Thymus (tissue), 11 donors: ENCODE measurements at regions not wholly inside any gene's neighbourhood (a gene's known extent, or its start where the extent isn't known, plus 50 kb on each side); places are given as distances from the start of the nearest gene placed in this dataset.

ENCODE experiments used
- DNase-seq, 9 donors: peaks; one replicate each; pipeline ENCODE4 v3.0.0-alpha.2; 2013; ENCODE audit warnings: low spot score in 9 of 9, low read depth in 6 of 9, missing footprints in 1 of 9
- H3K27ac ChIP-seq, 2 donors: one replicate each; pipeline ENCODE4 v1.5.1; 2013; ENCODE audit warnings: control low read depth in 1 of 2, low read depth in 1 of 2, low read length in 1 of 2, mild to moderate bottlenecking in 1 of 2, moderate library complexity in 1 of 2
- H3K27me3 ChIP-seq, 2 donors: one replicate each; pipeline ENCODE4 v1.5.1; 2013; ENCODE audit warnings: low read length in 1 of 2; ENCODE audit not compliant: control insufficient read depth in 2 of 2, insufficient read depth in 1 of 2
- H3K36me3 ChIP-seq, 2 donors: one replicate each; pipeline ENCODE4 v1.5.1; 2013; ENCODE audit warnings: low read length in 1 of 2, mild to moderate bottlenecking in 1 of 2, moderate library complexity in 1 of 2; ENCODE audit not compliant: control insufficient read depth in 2 of 2, insufficient read depth in 2 of 2
- H3K4me1 ChIP-seq, 2 donors: one replicate each; pipeline ENCODE4 v1.5.1; 2013; ENCODE audit warnings: low read length in 2 of 2; ENCODE audit not compliant: control insufficient read depth in 2 of 2, insufficient read depth in 2 of 2
- H3K4me3 ChIP-seq, 2 donors: one replicate each; pipeline ENCODE4 v1.5.1; 2013; ENCODE audit warnings: low read length in 2 of 2, control low read depth in 1 of 2, mild to moderate bottlenecking in 1 of 2
- H3K9me3 ChIP-seq, 2 donors: one replicate each; pipeline ENCODE4 v1.5.1; 2013; ENCODE audit warnings: low read length in 1 of 2, mild to moderate bottlenecking in 1 of 2; ENCODE audit not compliant: control insufficient read depth in 2 of 2, insufficient read depth in 1 of 2
- WGBS: extraction: QIAGEN DNeasy Blood & Tissue Kit; methylation state at CpG from one replicate; pipeline ENCODE4 v1.1.7; 2013; 5-methylcytosine and 5-hydroxymethylcytosine counted together
- donor health status: healthy.

DNA sequence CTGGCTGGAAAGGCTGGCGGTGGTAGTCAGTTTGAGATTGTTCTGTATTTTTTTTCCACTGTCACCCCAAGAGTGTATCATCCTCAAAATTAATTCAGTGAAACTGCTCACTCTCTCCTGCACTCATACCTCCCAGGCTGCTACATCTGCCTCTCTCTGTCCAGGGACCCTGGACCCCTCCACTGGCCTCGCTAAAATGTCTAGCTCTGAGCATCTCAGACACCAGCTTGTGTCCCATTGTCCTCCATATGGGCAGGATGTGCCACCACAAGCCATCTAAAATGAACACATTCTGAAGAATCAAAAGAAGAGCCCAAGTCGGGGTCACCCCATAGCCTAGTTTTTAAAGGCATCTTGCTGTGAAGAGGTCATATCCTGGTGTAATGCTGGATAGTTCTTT is 345.5 kb upstream of the TSHZ3 start:
- Histone ChIP-seq H3K9me3 (no peaks in the 10 kb centered on the region), H3K27me3 (no peaks in the 10 kb centered on the region), H3K4me3 (no peak overlapping the region), H3K27ac (no peak overlapping the region), H3K4me1 (no peaks in the 10 kb centered on the region), H3K36me3 (no peaks in the 10 kb centered on the region)
- WGBS: 93% methylated on average over 3 of the region's 3 CpGs
- DNase-seq: no peak

DNA sequence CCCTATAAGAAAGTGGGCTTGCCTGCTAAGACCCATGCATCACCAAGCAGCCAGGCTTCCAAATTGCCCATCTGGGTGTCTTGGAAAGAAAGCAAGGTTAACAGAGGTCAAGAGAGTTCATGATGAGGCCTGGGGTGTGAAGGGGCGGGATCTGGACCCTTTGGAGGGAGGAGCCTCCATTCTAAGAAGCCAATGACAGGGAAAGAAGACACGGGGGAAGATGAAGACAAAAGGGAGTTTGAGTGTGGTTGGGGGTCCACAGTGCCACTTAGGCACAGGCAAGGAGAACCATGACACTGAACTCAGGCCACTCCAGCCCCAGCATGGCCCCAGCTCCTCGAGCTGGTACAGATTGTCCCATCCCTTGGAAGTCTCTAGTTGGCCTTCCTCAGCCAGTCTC is 350.2 kb upstream of the TSHZ3 start:
- WGBS: 80% methylated on average over 3 of the region's 3 CpGs
- no peaks in the 10 kb centered on the region for H3K36me3 ChIP-seq
- H3K4me3 ChIP-seq: no peak overlapping the region
- no peak for DNase-seq
- H3K27ac ChIP-seq: no peak overlapping the region
- no peaks in the 10 kb centered on the region for H3K27me3 ChIP-seq
- H3K9me3 ChIP-seq: no peaks in the 10 kb centered on the region
- no peaks in the 10 kb centered on the region for H3K4me1 ChIP-seq

DNA sequence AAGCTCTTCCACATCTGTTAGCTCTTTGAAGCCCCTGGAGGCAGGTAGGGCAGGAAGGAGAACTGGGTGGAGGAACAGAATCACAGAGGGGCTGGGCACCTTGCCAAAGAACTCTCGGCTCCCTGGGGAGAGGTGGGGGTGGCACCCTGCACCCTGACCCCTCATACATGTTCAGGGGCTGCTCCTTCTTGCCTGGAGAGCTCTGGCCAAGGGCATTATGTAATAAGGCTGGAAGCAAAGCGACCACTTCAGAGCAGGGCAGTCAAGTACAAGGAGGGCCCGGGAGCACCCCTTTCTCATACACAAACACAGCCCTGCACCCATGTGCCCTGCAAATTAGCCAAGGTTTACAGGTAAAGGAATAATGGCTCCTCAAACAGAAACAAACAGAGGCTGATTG is 351.9 kb upstream of the TSHZ3 start:
- H3K36me3 ChIP-seq: no peaks in the 10 kb centered on the region
- no peak overlapping the region for H3K4me3 ChIP-seq
- no peak overlapping the region for H3K27ac ChIP-seq
- 70% methylated on average over 3 of the region's 3 CpGs for WGBS
- no peaks in the 10 kb centered on the region for H3K4me1 ChIP-seq
- no peaks in the 10 kb centered on the region for H3K27me3 ChIP-seq
- H3K9me3 ChIP-seq: no peaks in the 10 kb centered on the region
- DNase-seq: no peak

DNA sequence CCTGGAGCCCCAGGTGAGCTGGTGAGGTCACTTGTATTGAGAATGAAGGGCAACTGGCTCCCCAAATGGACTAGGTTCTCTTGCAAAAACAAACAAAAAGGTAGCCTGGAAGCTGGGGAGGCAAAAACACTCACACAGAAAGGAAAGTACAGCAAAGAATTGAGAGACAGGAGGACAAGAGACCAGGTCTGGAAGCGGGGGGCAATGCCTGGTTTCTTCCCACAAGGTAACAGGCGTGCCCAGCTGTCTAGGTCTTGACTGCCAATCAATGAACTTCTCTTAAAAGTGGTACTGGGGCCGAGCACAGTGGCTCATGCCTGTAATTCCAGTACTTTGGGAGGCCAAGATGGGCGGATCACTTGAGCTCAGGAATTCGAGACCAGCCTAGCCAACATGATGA is 356.4 kb upstream of the TSHZ3 start:
- Histone ChIP-seq H3K36me3 (no peaks in the 10 kb centered on the region), H3K9me3 (no peaks in the 10 kb centered on the region), H3K27ac (no peak overlapping the region), H3K27me3 (no peaks in the 10 kb centered on the region), H3K4me3 (no peak overlapping the region), H3K4me1 (no peaks in the 10 kb centered on the region)
- DNase-seq: no peak
- 92% methylated on average over 5 of the region's 5 CpGs for WGBS

DNA sequence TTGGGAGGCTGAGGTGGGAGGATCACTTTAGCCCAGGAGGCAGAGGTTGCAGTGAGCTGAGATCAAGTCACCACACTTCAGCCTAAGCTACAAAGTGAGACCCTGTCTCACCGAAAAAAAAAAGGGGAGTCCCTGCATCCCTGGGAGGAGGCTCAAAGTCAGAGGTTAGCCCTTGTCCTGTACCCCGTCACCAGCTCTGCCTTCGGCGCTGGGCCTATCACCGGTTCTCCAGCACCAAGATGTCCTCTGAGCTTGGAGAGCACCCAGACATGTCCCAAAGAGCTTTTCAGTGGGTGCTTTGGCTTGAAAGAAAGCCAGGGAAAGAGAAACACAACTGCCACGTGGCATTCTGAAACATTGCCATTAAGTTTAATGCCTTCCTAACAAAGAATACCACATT is 356.9 kb upstream of the TSHZ3 start:
- WGBS: 95% methylated on average over 6 of the region's 6 CpGs

DNA sequence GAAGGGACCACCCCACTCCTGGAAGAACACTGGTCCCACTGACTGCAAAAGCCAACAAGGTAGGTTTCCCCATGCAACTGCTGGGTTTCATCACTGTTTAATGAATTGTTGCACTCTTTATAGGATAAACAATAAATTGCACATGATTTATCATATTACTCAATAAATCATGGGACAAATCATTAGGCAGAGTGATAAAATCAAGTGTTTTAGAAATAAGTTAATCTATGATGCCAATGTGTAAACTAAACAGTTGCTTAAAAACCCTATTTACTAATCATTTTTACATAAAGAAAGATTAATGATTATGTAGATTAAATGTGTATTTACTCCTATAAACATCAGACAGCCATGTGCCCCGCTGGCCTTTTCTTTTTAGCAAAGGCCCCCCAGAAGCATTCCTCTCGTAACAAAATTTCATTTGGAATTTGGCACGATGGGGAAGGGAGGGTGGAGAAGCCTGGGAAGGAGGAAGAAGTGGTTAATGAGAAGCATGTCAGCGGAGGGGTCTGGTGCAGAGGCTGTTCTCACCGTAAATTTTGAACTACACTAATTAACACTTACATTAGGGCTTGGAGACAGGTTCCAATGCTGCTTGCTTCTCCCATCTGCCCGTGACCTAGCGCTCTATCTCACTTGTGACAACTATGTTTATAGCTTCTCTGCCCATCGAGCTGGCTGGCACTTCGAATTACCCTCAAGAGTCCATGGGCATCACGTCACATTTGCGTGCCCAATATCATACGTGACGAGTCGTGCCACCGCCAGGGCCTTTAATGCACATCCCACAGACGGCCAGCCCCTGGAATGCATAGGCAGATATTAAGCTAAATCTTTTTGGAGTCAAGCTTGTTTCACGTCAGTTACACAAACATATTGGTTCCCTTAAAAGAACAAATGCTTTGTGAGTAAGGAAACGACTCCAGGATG is 357.7 kb upstream of the TSHZ3 start:
- Histone ChIP-seq H3K9me3 (no peaks in the 10 kb centered on the region), H3K36me3 (no peaks in the 10 kb centered on the region), H3K27me3 (no peaks in the 10 kb centered on the region), H3K4me1 (no peaks in the 10 kb centered on the region), H3K27ac (no peak overlapping the region), H3K4me3 (no peak overlapping the region)
- WGBS: 89% methylated on average over 18 of the region's 18 CpGs
- DNase-seq: no peak

More for the DNA sequence above, 356.9 kb upstream of the TSHZ3 start:
- Histone ChIP-seq H3K27ac (no peak overlapping the region), H3K36me3 (no peaks in the 10 kb centered on the region), H3K9me3 (no peaks in the 10 kb centered on the region), H3K4me1 (no peaks in the 10 kb centered on the region), H3K27me3 (no peaks in the 10 kb centered on the region), H3K4me3 (no peak overlapping the region)
- DNase-seq: no peak

DNA sequence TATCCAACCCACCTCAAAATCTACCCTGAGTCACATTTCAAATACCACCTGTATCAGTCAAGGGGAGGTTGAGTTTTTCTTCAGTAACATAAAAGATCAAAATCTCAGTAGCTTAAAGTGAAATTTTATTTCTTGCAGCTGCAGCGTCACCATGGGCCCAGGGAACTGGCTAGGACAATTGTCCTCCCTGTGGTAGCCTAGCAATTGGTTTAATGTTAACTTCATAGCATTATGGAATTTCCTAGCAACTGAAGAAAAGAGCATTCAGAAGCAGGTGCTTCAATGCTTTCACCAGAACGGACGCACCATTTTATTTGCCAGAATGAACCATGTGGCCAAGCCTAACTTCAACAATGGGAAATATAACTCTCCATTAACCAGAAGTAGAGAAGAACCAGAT is 359.3 kb upstream of the TSHZ3 start:
- no peaks in the 10 kb centered on the region for H3K27me3 ChIP-seq
- DNase-seq: no peak
- H3K27ac ChIP-seq: no peak overlapping the region
- H3K9me3 ChIP-seq: no peaks in the 10 kb centered on the region
- WGBS: 96% methylated on average over 3 of the region's 3 CpGs
- H3K36me3 ChIP-seq: no peaks in the 10 kb centered on the region
- no peak overlapping the region for H3K4me3 ChIP-seq
- no peaks in the 10 kb centered on the region for H3K4me1 ChIP-seq

DNA sequence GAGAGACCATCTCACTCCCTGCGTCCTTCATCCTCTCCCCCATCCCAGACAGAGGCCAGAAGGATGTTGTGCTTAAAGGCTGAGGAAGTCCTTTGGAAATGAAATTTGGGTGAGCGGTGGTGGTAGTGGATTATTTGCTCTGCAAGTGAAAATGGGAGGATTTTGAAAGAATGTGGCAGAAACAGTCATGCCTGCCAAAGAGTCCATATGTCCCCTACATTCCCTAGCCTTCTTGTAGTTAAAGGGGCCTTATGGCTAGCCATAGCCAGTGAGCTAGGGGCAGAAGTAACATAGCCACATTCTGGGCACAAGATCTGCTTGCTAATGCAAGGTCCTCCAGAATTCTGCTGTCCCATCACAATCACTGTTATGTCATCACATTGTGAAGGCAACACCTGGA is 360.2 kb upstream of the TSHZ3 start:
- Histone ChIP-seq H3K27me3 (no peaks in the 10 kb centered on the region), H3K36me3 (no peaks in the 10 kb centered on the region), H3K27ac (no peak overlapping the region), H3K4me1 (no peaks in the 10 kb centered on the region), H3K9me3 (no peaks in the 10 kb centered on the region), H3K4me3 (no peak overlapping the region)
- no peak for DNase-seq
- 95% methylated on average over 2 of the region's 2 CpGs for WGBS

DNA sequence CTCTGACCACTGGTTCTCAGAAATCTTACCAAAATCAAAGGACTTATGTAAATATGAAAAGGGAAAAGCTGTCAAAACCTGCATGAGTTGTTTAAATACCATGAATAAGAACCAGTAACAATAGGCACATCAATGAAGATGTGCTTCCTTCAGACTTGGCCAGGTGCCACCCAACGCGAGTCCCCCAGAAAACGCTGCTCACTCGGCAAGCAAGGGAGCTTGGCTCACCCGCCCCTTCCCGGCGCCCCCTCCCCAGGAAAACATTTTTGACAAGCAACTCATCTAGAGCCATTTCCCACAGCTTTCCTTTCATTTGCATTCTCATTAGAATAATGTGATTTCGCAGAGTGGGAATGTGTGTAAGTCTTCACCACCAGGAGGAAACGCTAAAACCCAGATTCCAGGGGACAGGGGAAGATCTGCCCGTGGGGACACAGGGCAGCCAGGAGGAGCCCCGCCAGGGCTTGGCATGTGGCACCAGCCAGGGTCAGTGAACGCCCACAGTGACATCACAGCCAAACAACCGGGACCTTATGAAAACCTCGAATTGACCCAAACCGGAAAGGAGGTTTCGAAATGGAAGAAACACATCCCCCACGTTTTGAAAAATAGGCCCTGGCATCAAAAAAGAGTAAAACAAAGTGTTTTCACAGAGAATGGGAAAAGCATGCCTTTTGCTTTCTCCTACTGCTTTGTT is 366.2 kb upstream of the TSHZ3 start:
- Histone ChIP-seq H3K9me3 (no peaks in the 10 kb centered on the region), H3K27ac (no peak overlapping the region), H3K4me3 (no peak overlapping the region), H3K27me3 (no peaks in the 10 kb centered on the region), H3K36me3 (no peaks in the 10 kb centered on the region), H3K4me1 (no peaks in the 10 kb centered on the region)
- DNase-seq: no peak
- 76% methylated on average over 17 of the region's 17 CpGs for WGBS
